Right lobe of liver (tissue), 4 donors: ENCODE measurements at regions not wholly inside any gene's neighbourhood (a gene's known extent, or its start where the extent isn't known, plus 50 kb on each side); places are given as distances from the start of the nearest gene placed in this dataset.

Experiments used
- POLR2A ChIP-seq: fragments of 450-650 bp; IDR thresholded peaks from one replicate; pipeline ENCODE4 v1.6.1; 2017; ENCODE audit warnings: antibody characterized with exemption, mild to moderate bottlenecking
- TF ChIP-seq, protein P1 (sequence below), 4 donors: fragments of 200-600 bp in 3 of 4; fragments of 450-650 bp in 1 of 4; IDR thresholded peaks; one replicate each; pipeline versions ENCODE4 v1.5.1 to v1.8.0; 2016 to 2022; ENCODE audit warnings: antibody characterized with exemption in 4 of 4, mild to moderate bottlenecking in 2 of 4
- donor health status: DM: no; HTN: no; CAD: no.
- donor health status: DM: no; HTN: no; CAD: no.
- donor health status: DM: no; HTN: yes; CAD: no.

DNA sequence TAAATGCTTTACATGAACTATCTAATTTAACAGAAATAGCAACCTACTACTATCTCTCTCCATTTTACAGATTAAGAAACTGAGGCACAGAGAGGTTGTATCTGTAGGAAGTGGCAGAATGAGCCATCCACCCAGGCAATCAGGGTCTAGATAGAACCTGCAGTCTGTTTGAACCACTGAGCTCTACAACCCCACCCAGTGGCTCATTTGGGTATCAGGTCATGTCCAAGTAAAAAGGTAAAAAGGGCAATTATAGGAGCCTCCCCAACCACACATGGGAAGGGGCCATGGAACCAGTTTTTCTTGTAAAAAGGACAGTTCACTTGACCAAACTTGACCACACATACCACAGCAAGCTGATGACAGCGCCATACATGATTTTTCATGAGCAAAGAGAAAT, 92.9 kb upstream of the SGCG start:
- TF ChIP-seq, protein P1, sequence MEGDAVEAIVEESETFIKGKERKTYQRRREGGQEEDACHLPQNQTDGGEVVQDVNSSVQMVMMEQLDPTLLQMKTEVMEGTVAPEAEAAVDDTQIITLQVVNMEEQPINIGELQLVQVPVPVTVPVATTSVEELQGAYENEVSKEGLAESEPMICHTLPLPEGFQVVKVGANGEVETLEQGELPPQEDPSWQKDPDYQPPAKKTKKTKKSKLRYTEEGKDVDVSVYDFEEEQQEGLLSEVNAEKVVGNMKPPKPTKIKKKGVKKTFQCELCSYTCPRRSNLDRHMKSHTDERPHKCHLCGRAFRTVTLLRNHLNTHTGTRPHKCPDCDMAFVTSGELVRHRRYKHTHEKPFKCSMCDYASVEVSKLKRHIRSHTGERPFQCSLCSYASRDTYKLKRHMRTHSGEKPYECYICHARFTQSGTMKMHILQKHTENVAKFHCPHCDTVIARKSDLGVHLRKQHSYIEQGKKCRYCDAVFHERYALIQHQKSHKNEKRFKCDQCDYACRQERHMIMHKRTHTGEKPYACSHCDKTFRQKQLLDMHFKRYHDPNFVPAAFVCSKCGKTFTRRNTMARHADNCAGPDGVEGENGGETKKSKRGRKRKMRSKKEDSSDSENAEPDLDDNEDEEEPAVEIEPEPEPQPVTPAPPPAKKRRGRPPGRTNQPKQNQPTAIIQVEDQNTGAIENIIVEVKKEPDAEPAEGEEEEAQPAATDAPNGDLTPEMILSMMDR (IDR thresholded peaks at IDR 0.05) = peak; percentile 9 to 49 (median 37)
- no peak for TF ChIP-seq POLR2A
